ENCODE measurements at regions not wholly inside any gene's neighbourhood (a gene's known extent, or its start where the extent isn't known, plus 50 kb on each side); places are given as distances from the start of the nearest gene placed in this dataset.

DNA sequence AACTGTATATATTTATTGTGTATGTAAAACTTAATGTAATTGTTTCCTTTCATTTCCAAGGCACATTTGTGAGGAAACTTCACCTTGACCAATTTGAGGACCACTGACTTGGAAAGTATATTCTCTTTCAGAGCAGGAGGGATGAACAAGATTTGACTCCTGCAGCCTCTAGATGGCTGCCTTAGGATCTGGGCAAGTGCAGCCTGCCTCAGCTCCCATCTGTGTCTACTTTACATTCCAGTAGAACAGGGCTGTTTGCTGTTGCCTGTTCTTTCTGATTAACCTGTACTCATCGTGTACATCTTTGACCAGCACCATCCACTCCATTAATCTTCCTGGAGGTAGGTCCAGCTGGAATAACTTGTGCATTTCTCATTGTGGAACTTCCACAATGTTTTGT lies 312.8 kb downstream of the HLX start:
- TF ChIP-seq EZH2phosphoT487 (IDR thresholded peaks at IDR 0.05; ENCODE audit: borderline replicate concordance, low read depth, low read length) = no peak
- TF ChIP-seq, protein P1, sequence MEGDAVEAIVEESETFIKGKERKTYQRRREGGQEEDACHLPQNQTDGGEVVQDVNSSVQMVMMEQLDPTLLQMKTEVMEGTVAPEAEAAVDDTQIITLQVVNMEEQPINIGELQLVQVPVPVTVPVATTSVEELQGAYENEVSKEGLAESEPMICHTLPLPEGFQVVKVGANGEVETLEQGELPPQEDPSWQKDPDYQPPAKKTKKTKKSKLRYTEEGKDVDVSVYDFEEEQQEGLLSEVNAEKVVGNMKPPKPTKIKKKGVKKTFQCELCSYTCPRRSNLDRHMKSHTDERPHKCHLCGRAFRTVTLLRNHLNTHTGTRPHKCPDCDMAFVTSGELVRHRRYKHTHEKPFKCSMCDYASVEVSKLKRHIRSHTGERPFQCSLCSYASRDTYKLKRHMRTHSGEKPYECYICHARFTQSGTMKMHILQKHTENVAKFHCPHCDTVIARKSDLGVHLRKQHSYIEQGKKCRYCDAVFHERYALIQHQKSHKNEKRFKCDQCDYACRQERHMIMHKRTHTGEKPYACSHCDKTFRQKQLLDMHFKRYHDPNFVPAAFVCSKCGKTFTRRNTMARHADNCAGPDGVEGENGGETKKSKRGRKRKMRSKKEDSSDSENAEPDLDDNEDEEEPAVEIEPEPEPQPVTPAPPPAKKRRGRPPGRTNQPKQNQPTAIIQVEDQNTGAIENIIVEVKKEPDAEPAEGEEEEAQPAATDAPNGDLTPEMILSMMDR (conservative IDR thresholded peaks at IDR 0.05; ENCODE audit: low read length) = no peak
- H3K4me1 ChIP-seq (ENCODE audit: insufficient read depth, low read length, poor library complexity, severe bottlenecking) = no peaks in the 10 kb centered on the region
- no peak overlapping the region for H2AFZ ChIP-seq (ENCODE audit: low read length)
- ChIA-PET CTCF (ENCODE audit: unreplicated experiment) (no interaction called here), POLR2A (no interaction called here)
- H3K4me3 ChIP-seq (ENCODE audit: low read depth, low read length, poor library complexity, severe bottlenecking) = no peak overlapping the region
- H3K4me2 ChIP-seq (ENCODE audit: low read length) = no peak overlapping the region
- H3K9me2 ChIP-seq (ENCODE audit: insufficient read depth, low read length) = no peaks in the 10 kb centered on the region
- no peaks in the 10 kb centered on the region for H3K9me3 ChIP-seq (ENCODE audit: low read length)
- intact Hi-C loops (cut with micrococcal nuclease; ENCODE audit: unreplicated experiment) = no loop called here
- no peaks in the 10 kb centered on the region for H3K36me3 ChIP-seq (ENCODE audit: insufficient read depth, low read length)
- no peaks in the 10 kb centered on the region for H3K79me2 ChIP-seq (ENCODE audit: insufficient read depth, low read depth, low read length)
- no peak overlapping the region for H3K27ac ChIP-seq (ENCODE audit: low read depth, low read length, poor library complexity, severe bottlenecking)
- no peak for DNase-seq (ENCODE audit: low spot score)
- H4K20me1 ChIP-seq (ENCODE audit: insufficient read depth, low read length) = no peaks in the 10 kb centered on the region
- no TSS peak for BruUV-seq (replicated peaks)

DNA sequence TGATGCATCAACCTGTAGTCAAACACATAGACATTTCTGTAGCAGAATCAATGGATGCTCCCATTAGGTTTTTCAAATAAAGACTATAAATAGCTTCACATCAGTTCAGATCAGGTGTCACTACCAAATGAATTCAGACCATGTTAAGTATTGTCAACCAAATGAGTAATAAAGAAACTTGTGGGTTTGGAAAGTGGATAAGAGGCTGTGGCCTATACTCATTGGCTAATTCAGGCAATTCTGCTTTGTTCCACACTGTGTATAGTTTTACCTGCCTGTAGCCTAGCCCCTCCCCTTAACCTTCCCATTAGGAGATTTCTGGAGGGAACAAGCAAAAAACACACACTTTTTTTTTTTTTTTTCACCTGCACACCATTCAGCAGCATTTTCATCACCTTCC lies 321.2 kb downstream of the HLX start:
- Histone ChIP-seq H3K27ac (ENCODE audit: low read depth, low read length, poor library complexity, severe bottlenecking) (no peak overlapping the region), H3K9me2 (ENCODE audit: insufficient read depth, low read length) (no peaks in the 10 kb centered on the region), H2AFZ (ENCODE audit: low read length) (no peak overlapping the region), H3K4me1 (ENCODE audit: insufficient read depth, low read length, poor library complexity, severe bottlenecking) (no peaks in the 10 kb centered on the region), H3K4me2 (ENCODE audit: low read length) (no peak overlapping the region), H3K79me2 (ENCODE audit: insufficient read depth, low read depth, low read length) (no peaks in the 10 kb centered on the region), H3K4me3 (ENCODE audit: low read depth, low read length, poor library complexity, severe bottlenecking) (no peak overlapping the region), H4K20me1 (ENCODE audit: insufficient read depth, low read length) (no peaks in the 10 kb centered on the region; the same call in 1 of the 2 replicates), H3K9me3 (ENCODE audit: low read length) (no peaks in the 10 kb centered on the region), H3K36me3 (ENCODE audit: insufficient read depth, low read length) (no peaks in the 10 kb centered on the region)
- ChIA-PET POLR2A (no interaction called here), CTCF (ENCODE audit: unreplicated experiment) (no interaction called here)
- no TSS peak for BruUV-seq (replicated peaks)
- DNase-seq (ENCODE audit: low spot score) = no peak
- intact Hi-C loops (cut with micrococcal nuclease; ENCODE audit: unreplicated experiment) = no loop called here
- TF ChIP-seq EZH2phosphoT487 (IDR thresholded peaks at IDR 0.05; ENCODE audit: borderline replicate concordance, low read depth, low read length) = no peak
- TF ChIP-seq, protein P1 (conservative IDR thresholded peaks at IDR 0.05; ENCODE audit: low read length) = no peak

DNA sequence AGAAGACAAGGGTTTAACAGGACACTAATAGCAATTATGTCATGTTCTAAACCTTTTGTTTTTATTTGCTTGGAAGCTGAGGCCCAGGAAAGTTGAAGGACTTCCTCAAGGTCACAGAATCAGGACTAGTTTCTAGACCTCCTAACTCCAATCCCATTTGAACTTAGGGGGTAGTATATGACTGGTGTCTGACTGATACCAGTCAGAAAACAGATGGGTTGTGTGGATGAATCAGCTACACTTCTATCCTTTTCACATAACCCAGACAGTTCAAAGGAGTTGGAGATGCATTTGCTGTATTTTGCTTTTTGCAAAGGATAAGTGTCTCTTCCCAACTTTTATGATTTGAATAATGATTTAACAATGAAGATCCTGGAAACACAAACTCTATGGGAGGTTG lies 322.5 kb downstream of the HLX start:
- intact Hi-C loops (cut with micrococcal nuclease; ENCODE audit: unreplicated experiment) = loop anchor here (2.0 kb wide), 1 partner anchor 391 kb away; no protein-coding TSS in a partner anchor
- Histone ChIP-seq H3K36me3 (ENCODE audit: insufficient read depth, low read length) (no peaks in the 10 kb centered on the region), H2AFZ (ENCODE audit: low read length) (no peak overlapping the region), H3K9me2 (ENCODE audit: insufficient read depth, low read length) (no peaks in the 10 kb centered on the region), H3K9me3 (ENCODE audit: low read length) (no peaks in the 10 kb centered on the region), H3K27ac (ENCODE audit: low read depth, low read length, poor library complexity, severe bottlenecking) (no peak overlapping the region), H3K4me1 (ENCODE audit: insufficient read depth, low read length, poor library complexity, severe bottlenecking) (no peaks in the 10 kb centered on the region), H3K79me2 (ENCODE audit: insufficient read depth, low read depth, low read length) (no peaks in the 10 kb centered on the region), H3K4me2 (ENCODE audit: low read length) (no peak overlapping the region), H4K20me1 (ENCODE audit: insufficient read depth, low read length) (no peaks in the 10 kb centered on the region; the same call in 1 of the 2 replicates), H3K4me3 (ENCODE audit: low read depth, low read length, poor library complexity, severe bottlenecking) (no peak overlapping the region)
- TF ChIP-seq EZH2phosphoT487 (IDR thresholded peaks at IDR 0.05; ENCODE audit: borderline replicate concordance, low read depth, low read length) = no peak
- TF ChIP-seq, protein P1 (conservative IDR thresholded peaks at IDR 0.05; ENCODE audit: low read length) = no peak
- ChIA-PET CTCF (ENCODE audit: unreplicated experiment) (no interaction called here), POLR2A (no interaction called here)
- BruUV-seq (replicated peaks) = no TSS peak
- no peak for DNase-seq (ENCODE audit: low spot score)
